ENCODE measurements at regions not wholly inside any gene's neighbourhood (a gene's known extent, or its start where the extent isn't known, plus 50 kb on each side); places are given as distances from the start of the nearest gene placed in this dataset.

DNA sequence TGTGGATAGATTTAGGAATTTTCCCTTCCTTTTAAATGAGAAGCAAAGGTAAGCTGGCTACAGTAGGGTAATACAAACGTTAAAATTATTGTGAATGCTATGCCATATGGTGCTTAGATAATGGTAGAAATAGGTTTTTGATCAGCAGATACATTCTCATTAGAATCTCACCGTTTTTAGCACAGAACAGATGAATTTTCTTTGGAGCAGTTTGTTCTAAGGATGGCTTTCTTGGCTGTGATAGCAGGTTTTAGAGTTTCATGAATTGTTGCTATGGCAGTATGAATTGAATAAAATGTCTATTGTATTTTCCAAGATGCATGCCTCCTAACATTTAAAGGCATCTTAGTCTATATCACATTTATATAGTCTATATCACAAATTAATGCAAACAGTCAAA, 1394.5 kb downstream of the EPHA7 start:
- no peaks in the 10 kb centered on the region for H3K27me3 ChIP-seq
- H3K36me3 ChIP-seq: no peaks in the 10 kb centered on the region
- no peak for DNase-seq
- WGBS, 2 donors: 37 to 51% methylated on average over 2 of the region's 2 CpGs
- no peaks in the 10 kb centered on the region for H3K9me3 ChIP-seq
- intact Hi-C loops (cut with DNase I): no loop called here
- H3K4me3 ChIP-seq (replicated peaks in 1 of 3): no peak overlapping the region
- TF ChIP-seq POLR2A (IDR thresholded peaks at IDR 0.05): no peak
- TF ChIP-seq, protein P1, sequence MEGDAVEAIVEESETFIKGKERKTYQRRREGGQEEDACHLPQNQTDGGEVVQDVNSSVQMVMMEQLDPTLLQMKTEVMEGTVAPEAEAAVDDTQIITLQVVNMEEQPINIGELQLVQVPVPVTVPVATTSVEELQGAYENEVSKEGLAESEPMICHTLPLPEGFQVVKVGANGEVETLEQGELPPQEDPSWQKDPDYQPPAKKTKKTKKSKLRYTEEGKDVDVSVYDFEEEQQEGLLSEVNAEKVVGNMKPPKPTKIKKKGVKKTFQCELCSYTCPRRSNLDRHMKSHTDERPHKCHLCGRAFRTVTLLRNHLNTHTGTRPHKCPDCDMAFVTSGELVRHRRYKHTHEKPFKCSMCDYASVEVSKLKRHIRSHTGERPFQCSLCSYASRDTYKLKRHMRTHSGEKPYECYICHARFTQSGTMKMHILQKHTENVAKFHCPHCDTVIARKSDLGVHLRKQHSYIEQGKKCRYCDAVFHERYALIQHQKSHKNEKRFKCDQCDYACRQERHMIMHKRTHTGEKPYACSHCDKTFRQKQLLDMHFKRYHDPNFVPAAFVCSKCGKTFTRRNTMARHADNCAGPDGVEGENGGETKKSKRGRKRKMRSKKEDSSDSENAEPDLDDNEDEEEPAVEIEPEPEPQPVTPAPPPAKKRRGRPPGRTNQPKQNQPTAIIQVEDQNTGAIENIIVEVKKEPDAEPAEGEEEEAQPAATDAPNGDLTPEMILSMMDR (IDR thresholded peaks at IDR 0.05): no peak
- H3K4me1 ChIP-seq: no peaks in the 10 kb centered on the region
- H3K27ac ChIP-seq: no peak overlapping the region

DNA sequence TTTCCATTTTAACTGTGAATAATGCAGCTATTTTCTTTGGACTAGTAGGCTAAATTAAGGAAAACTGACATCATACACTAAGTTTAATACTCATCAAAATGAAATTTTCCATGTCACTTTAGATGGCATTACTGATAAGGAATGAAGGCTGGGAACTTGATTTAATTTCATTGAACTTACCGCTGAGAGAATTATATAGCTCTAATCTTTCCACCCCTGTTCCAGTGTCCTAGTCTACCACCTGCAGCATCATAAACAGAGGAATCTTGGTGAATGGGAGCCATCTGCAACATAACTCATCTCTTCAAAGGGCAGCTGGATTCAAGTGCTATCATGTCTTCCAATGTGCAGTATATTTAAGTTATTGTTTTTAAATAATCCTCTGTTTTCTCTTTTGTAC, 1395.2 kb downstream of the EPHA7 start:
- no peak for TF ChIP-seq POLR2A (IDR thresholded peaks at IDR 0.05)
- TF ChIP-seq, protein P1 (IDR thresholded peaks at IDR 0.05): no peak
- H3K27me3 ChIP-seq: no peaks in the 10 kb centered on the region
- no peaks in the 10 kb centered on the region for H3K36me3 ChIP-seq
- 80 to 81% methylated on average over 1 of the region's 1 CpG for WGBS, 2 donors
- DNase-seq: no peak
- no peak overlapping the region for H3K27ac ChIP-seq
- no peaks in the 10 kb centered on the region for H3K4me1 ChIP-seq
- H3K9me3 ChIP-seq: no peaks in the 10 kb centered on the region
- intact Hi-C loops (cut with DNase I): no loop called here
- no peak overlapping the region for H3K4me3 ChIP-seq (replicated peaks in 1 of 3)

DNA sequence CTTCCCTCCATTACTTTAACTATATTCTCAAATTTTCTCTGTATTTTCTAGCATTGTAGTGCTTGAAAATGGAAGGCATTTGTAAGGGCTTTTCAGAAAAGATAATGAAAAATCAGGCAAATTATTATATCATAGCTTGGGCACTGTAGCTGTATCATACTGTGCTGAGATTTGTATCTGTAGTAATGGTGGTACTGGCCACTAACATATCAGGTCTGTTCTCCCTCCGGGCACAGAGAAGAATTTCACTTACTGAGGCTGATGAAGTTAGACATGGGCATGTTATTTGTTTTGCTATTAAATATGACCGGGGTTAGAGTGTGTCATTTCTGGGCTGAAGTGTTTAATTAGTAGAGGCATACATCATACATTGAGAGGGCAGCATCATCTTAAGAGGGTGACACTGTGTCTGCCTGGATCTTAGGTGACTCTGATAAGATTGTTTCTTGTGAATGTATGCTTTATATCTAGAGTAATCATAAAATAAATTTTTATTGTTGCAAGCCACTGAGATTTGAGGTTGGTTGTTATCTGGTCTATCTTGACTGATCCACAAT, 1395.9 kb downstream of the EPHA7 start:
- no peak for DNase-seq
- intact Hi-C loops (cut with DNase I): no loop called here
- Histone ChIP-seq H3K27me3 (no peaks in the 10 kb centered on the region), H3K27ac (no peak overlapping the region), H3K4me1 (no peaks in the 10 kb centered on the region), H3K9me3 (no peaks in the 10 kb centered on the region), H3K4me3 (replicated peaks in 1 of 3) (no peak overlapping the region), H3K36me3 (no peaks in the 10 kb centered on the region)
- TF ChIP-seq, protein P1 (IDR thresholded peaks at IDR 0.05): no peak
- no peak for TF ChIP-seq POLR2A (IDR thresholded peaks at IDR 0.05)
- WGBS, 2 donors: 71 to 76% methylated on average over 2 of the region's 2 CpGs

DNA sequence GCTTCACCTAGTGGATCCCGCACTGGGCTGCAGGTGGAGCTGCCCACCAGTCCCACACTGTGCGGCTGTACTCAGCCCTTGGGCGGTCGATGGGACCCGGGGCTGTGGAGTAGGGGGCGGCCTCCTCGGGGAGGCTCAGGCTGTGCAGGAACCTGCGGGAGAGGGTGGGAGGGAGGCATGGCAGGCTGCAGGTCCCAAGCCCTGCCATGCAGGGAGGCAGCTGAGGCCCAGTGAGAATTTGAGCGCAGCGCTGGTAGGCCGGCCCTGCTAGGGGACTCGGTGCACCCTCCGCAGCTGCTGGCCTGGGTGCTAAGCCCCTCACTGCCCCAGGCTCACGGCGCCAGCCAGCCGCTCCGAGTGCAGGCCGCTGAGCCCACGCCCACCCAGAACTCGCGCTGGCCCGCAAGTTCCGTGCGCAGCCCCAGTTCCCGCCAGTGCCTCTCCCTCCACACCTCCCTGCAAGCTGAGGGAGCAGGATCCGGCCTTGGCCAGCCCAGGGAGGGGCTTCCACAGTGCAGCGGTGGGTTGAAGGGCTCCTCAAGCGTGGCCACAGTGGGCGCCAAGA, 1407.6 kb downstream of the EPHA7 start:
- intact Hi-C loops (cut with DNase I): no loop called here
- no peak for DNase-seq
- H3K27ac ChIP-seq: no peak overlapping the region
- H3K36me3 ChIP-seq: no peaks in the 10 kb centered on the region
- H3K4me3 ChIP-seq (replicated peaks in 1 of 3): no peak overlapping the region
- no peaks in the 10 kb centered on the region for H3K4me1 ChIP-seq
- H3K9me3 ChIP-seq: no peaks in the 10 kb centered on the region
- WGBS, 2 donors: 92 to 95% methylated on average over 19 to 21 of the region's 29 CpGs
- TF ChIP-seq, protein P1 (IDR thresholded peaks at IDR 0.05): no peak
- TF ChIP-seq POLR2A (IDR thresholded peaks at IDR 0.05): no peak
- no peaks in the 10 kb centered on the region for H3K27me3 ChIP-seq

DNA sequence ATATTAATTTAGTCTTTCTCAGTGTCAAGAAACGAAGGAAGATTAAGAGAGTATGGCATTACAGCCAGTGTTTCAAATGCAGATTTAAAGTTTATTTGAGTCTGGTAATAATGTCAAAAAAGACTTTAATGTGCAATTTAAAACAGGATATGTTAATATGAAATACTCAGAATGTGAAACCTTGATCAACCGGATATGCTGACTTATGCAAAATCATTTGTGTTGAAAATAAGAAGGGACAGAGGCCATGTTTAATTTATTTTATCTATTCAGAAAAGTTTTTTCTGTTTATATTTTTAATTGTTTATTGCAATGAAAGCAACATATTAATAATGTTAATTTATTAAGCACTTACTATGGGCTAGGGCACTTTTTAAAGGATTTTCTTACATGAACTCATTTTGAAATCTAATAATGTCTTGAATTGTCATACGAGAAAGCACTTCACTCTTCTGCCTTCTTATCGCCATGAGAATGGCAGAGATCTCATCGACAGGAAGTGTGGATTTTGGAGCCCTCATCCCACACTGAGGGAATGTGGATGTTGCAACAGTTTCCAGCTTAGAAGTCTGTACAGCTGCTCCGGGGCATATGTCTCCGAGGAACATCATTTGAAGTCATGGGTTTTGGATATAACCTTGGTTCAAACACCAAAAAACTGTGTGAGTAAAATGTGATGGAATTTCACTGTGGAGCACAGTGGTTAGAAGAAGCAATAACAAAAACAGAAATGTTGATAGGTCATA, 1410.4 kb downstream of the EPHA7 start:
- TF ChIP-seq, protein P1 (IDR thresholded peaks at IDR 0.05): no peak
- TF ChIP-seq POLR2A (IDR thresholded peaks at IDR 0.05): no peak
- DNase-seq: no peak
- Histone ChIP-seq H3K36me3 (no peaks in the 10 kb centered on the region), H3K9me3 (no peaks in the 10 kb centered on the region), H3K27me3 (no peaks in the 10 kb centered on the region), H3K4me1 (no peaks in the 10 kb centered on the region), H3K27ac (no peak overlapping the region), H3K4me3 (replicated peaks in 1 of 3) (no peak overlapping the region)
- WGBS, 2 donors: 91 to 92% methylated on average over 7 of the region's 7 CpGs
- intact Hi-C loops (cut with DNase I): no loop called here

All from thyroid gland (tissue), 4 donors.